Mesothelial cell of epicardium (in vitro differentiated cells): ENCODE measurements at regions not wholly inside any gene's neighbourhood (a gene's known extent, or its start where the extent isn't known, plus 50 kb on each side); places are given as distances from the start of the nearest gene placed in this dataset.

Experiments
- DNase-seq, 2 experiments: peaks; one replicate each; pipeline ENCODE4 v3.0.0; 2021; ENCODE audit warnings: low spot score in 2 of 2; ENCODE audit not compliant: unreplicated experiment in 2 of 2
- H3K27ac Mint-ChIP-seq: 2 replicates; pipeline ENCODE4 v1.8.0; 2021; ENCODE audit warnings: mixed read lengths
- H3K27me3 Mint-ChIP-seq: 2 replicates; pipeline ENCODE4 v1.8.0; 2021; ENCODE audit warnings: low read depth, mixed read lengths
- H3K36me3 Mint-ChIP-seq: 2 replicates; pipeline ENCODE4 v1.8.0; 2021; ENCODE audit warnings: mixed read lengths
- H3K4me1 Mint-ChIP-seq: 2 replicates; pipeline ENCODE4 v1.8.0; 2021; ENCODE audit warnings: mixed read lengths
- H3K4me3 Mint-ChIP-seq: 2 replicates; pipeline ENCODE4 v1.8.0; 2021; ENCODE audit warnings: mild to moderate bottlenecking, moderate library complexity, mixed read lengths
- H3K9me3 Mint-ChIP-seq: 2 replicates; pipeline ENCODE4 v1.8.0; 2021; ENCODE audit warnings: mixed read lengths
- TF ChIP-seq, protein P1 (sequence below): fragments of 200-600 bp; sonication (generic); IDR thresholded peaks from one replicate; pipeline ENCODE4 v1.5.0; 2021; ENCODE audit warnings: antibody characterized with exemption; ENCODE audit not compliant: unreplicated experiment

DNA sequence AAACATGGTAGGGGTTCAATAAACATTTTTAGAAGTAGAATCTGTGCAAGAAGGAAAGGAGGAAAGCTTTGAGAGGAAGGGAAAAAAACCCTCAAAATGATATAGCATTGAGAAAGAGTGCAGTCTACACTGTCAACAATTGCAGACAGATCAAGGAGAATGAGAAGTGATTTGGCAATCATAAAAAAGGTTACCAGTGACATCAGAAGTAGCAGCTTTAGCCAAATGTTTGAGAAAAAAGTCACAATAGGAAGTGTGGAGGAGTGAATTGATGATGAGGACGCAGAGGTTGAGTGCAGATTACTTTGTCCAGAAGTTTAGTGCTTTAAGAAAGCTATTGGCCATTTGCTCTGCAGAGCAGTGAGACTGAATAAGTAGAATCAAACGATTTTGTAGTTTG is 155.0 kb downstream of the GJA1 start:
- TF ChIP-seq, protein P1, sequence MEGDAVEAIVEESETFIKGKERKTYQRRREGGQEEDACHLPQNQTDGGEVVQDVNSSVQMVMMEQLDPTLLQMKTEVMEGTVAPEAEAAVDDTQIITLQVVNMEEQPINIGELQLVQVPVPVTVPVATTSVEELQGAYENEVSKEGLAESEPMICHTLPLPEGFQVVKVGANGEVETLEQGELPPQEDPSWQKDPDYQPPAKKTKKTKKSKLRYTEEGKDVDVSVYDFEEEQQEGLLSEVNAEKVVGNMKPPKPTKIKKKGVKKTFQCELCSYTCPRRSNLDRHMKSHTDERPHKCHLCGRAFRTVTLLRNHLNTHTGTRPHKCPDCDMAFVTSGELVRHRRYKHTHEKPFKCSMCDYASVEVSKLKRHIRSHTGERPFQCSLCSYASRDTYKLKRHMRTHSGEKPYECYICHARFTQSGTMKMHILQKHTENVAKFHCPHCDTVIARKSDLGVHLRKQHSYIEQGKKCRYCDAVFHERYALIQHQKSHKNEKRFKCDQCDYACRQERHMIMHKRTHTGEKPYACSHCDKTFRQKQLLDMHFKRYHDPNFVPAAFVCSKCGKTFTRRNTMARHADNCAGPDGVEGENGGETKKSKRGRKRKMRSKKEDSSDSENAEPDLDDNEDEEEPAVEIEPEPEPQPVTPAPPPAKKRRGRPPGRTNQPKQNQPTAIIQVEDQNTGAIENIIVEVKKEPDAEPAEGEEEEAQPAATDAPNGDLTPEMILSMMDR, result no peak
- H3K27me3 Mint-ChIP-seq, result no peaks in the 10 kb centered on the region
- no peaks in the 10 kb centered on the region for H3K36me3 Mint-ChIP-seq
- no peak overlapping the region for H3K27ac Mint-ChIP-seq
- peaks cover 4% of the 10 kb centered on the region for H3K9me3 Mint-ChIP-seq
- H3K4me1 Mint-ChIP-seq, result no peaks in the 10 kb centered on the region
- no peak for DNase-seq
- H3K4me3 Mint-ChIP-seq, result no peak overlapping the region

DNA sequence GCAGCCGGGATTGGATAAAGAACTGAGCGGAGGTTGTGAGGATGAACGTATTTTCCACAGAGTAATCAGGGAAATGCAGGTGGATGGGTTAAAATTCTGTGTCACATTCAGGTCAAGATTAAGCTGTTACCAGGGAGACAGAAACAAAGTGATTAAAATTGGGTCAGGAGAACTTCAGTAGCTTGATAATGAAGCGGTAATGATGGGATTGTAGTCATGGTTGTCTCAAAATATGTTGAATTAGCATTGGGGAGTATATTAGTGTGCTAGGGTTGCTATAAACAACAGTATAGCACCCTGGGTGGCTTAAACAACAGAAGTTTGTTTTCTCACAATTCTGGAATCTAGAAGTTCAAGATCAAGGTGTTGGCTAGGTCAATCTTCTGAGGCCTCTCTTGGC is 155.5 kb downstream of the GJA1 start:
- H3K27me3 Mint-ChIP-seq, result no peaks in the 10 kb centered on the region
- peaks cover 4% of the 10 kb centered on the region for H3K9me3 Mint-ChIP-seq
- H3K27ac Mint-ChIP-seq, result no peak overlapping the region
- TF ChIP-seq, protein P1, result no peak
- DNase-seq, result no peak
- H3K4me1 Mint-ChIP-seq, result no peaks in the 10 kb centered on the region
- H3K4me3 Mint-ChIP-seq, result no peak overlapping the region
- no peaks in the 10 kb centered on the region for H3K36me3 Mint-ChIP-seq

DNA sequence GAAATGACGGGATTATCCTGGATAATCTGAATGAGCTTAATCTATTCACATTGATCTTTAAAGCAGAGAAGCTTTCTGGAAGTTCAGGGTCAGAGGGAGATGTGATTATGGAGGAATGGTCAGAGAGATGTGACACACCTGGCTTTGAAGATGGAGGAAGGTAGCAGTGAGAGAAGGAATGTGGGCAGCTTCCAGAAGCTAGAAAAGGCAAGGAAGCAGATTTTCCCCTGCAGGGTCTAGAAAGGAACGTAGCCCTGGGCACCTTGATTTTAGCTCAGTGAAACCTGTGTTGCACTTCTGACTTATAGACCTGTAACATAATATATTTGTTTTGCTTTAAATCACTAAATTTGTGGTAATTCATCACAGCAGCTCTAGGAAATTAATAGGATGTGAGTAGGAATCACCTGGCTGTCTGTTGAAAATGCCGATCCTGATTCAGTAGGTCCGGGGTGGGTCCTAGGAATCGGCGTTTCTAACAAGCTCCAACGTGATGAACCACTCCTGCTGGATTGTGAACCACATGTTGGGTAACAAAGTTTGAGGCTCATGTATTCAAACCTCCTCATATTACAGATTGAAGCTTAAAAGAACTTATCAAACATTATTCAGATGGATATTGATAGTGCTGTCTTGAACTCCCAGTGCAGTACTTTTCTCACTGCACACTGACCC is 157.0 kb downstream of the GJA1 start:
- no peak for DNase-seq
- H3K27me3 Mint-ChIP-seq, result no peaks in the 10 kb centered on the region
- H3K4me3 Mint-ChIP-seq, result no peak overlapping the region
- no peaks in the 10 kb centered on the region for H3K36me3 Mint-ChIP-seq
- H3K4me1 Mint-ChIP-seq, result no peaks in the 10 kb centered on the region
- peaks cover 4% of the 10 kb centered on the region for H3K9me3 Mint-ChIP-seq
- TF ChIP-seq, protein P1, result no peak
- H3K27ac Mint-ChIP-seq, result no peak overlapping the region

DNA sequence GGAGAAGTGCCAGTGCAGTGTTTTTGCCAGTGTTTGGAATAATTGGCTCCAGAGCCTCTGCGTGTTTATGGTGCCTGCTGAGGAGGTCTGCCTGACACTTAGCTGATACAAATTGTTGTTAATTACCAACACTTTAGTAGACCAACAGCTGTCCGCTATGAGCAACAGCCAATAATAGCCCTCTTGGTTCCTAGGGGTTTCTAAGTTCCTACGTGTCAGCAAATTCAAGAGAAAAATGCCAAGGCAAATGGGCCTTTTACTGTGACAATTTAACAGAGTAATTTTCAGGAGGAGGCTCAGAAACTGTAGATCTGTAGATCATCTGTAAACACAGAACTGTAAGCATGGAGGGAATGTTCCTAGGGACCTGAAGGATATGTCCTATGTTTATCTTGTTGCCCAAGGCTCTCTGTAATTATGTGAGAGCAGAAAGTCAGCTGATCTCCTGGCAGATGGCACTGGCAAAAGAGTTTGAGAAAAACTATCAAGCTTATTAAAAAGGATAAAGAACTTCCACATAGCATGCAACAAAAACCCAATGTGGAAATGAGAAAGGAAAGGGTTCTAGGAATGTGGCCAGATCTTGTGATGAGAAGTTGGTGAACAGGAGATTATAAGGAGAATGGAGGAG is 157.7 kb downstream of the GJA1 start:
- no peak overlapping the region for H3K4me3 Mint-ChIP-seq
- no peak overlapping the region for H3K27ac Mint-ChIP-seq
- H3K9me3 Mint-ChIP-seq, result peaks cover 4% of the 10 kb centered on the region
- no peaks in the 10 kb centered on the region for H3K27me3 Mint-ChIP-seq
- H3K4me1 Mint-ChIP-seq, result no peaks in the 10 kb centered on the region
- no peaks in the 10 kb centered on the region for H3K36me3 Mint-ChIP-seq
- DNase-seq, result no peak
- TF ChIP-seq, protein P1, result no peak

DNA sequence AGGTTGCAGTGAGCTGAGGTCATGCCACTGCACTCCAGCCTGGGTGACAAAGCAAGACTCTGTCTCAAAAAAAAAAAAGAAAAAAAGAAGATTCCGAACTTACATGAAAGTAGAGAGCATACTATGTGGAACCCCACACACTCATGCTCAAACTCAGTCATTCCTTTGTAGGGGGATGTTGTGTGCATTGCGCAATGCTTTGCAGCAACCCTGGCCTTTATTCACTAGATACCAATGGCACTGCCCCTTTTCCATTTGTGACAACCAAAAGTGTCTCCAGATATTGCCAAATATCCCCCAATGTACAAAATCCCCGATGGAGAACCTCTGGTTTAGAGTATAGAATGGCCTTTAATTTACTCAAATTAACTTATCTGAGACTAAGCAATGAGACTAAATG is 158.6 kb downstream of the GJA1 start:
- TF ChIP-seq, protein P1, result no peak
- Mint-ChIP-seq H3K27ac (no peak overlapping the region), H3K9me3 (peaks cover 4% of the 10 kb centered on the region), H3K27me3 (no peaks in the 10 kb centered on the region), H3K36me3 (no peaks in the 10 kb centered on the region), H3K4me3 (no peak overlapping the region), H3K4me1 (no peaks in the 10 kb centered on the region)
- no peak for DNase-seq
